GM23338 (cell line): ENCODE measurements at regions not wholly inside any gene's neighbourhood (a gene's known extent, or its start where the extent isn't known, plus 50 kb on each side); places are given as distances from the start of the nearest gene placed in this dataset.

ENCODE experiments used
- ATAC-seq: fragments of 200-7000 bp; cut with Tn5 transposase; 3 replicates; pipeline ENCODE4 v1.9.1; 2020
- DNase-seq: peaks from one replicate; pipeline ENCODE4 v3.0.0-alpha.2; 2015; ENCODE audit warnings: low spot score
- H2AFZ ChIP-seq: fragments of 200-600 bp; sonication (generic); 2 replicates; pipeline ENCODE4 v1.8.0; 2016; ENCODE audit warnings: antibody characterized with exemption, mild to moderate bottlenecking, moderate library complexity
- H3F3A ChIP-seq: fragments of 200-600 bp; sonication (generic); replicated peaks from 2 replicates; pipeline ENCODE4 v1.8.0; 2017; ENCODE audit warnings: antibody characterized with exemption, mixed run types, low read depth
- H3K27ac ChIP-seq: fragments of 200-600 bp; sonication (generic); 2 replicates; pipeline ENCODE4 v1.6.1; 2016; ENCODE audit warnings: low read depth
- H3K27me3 ChIP-seq: fragments of 200-600 bp; sonication (generic); 2 replicates; pipeline ENCODE4 v1.8.0; 2016; ENCODE audit warnings: mild to moderate bottlenecking, mixed run types, moderate library complexity; ENCODE audit not compliant: insufficient read depth
- H3K36me3 ChIP-seq: fragments of 200-600 bp; sonication (generic); 2 replicates; pipeline ENCODE4 v1.8.0; 2016; ENCODE audit warnings: mild to moderate bottlenecking; ENCODE audit not compliant: insufficient read depth
- H3K4me1 ChIP-seq: fragments of 200-600 bp; sonication (generic); 2 replicates; pipeline ENCODE4 v1.8.0; 2016; ENCODE audit warnings: mild to moderate bottlenecking, moderate library complexity; ENCODE audit not compliant: insufficient read depth
- H3K4me2 ChIP-seq: fragments of 200-600 bp; sonication (generic); 2 replicates; pipeline ENCODE4 v1.7.1; 2017; ENCODE audit warnings: mixed run types
- H3K4me3 ChIP-seq: fragments of 200-600 bp; sonication (generic); 2 replicates; pipeline ENCODE4 v1.6.1; 2016; ENCODE audit warnings: mixed run types
- H3K79me2 ChIP-seq: fragments of 200-600 bp; sonication (generic); replicated peaks from 2 replicates; pipeline ENCODE4 v1.8.0; 2017; ENCODE audit warnings: mild to moderate bottlenecking; ENCODE audit not compliant: insufficient read depth
- H3K9me2 ChIP-seq: fragments of 200-600 bp; sonication (generic); 2 replicates; pipeline ENCODE4 v1.8.0; 2017; ENCODE audit not compliant: insufficient read depth
- H4K20me1 ChIP-seq: fragments of 200-600 bp; sonication (generic); replicated peaks from 2 replicates; pipeline ENCODE4 v1.8.0; 2017; ENCODE audit warnings: mild to moderate bottlenecking; ENCODE audit not compliant: insufficient read depth
- H3K27ac Mint-ChIP-seq: 2 replicates; pipeline ENCODE4 v1.8.0; 2020; ENCODE audit warnings: inconsistent platforms, mild to moderate bottlenecking, moderate library complexity, mixed read lengths
- H3K27me3 Mint-ChIP-seq: 3 replicates; pipeline ENCODE4 v1.8.0; 2022; ENCODE audit warnings: low read depth, mild to moderate bottlenecking, moderate library complexity, mixed read lengths, inconsistent platforms; ENCODE audit not compliant: insufficient read depth, poor library complexity
- H3K36me3 Mint-ChIP-seq: 3 replicates; pipeline ENCODE4 v1.8.0; 2021; ENCODE audit warnings: low read depth, mild to moderate bottlenecking, inconsistent platforms, moderate library complexity, mixed read lengths
- H3K4me1 Mint-ChIP-seq: 3 replicates; pipeline ENCODE4 v1.8.0; 2020; ENCODE audit warnings: mild to moderate bottlenecking, inconsistent platforms, mixed read lengths
- H3K4me3 Mint-ChIP-seq: 3 replicates; pipeline ENCODE4 v1.8.0; 2021; ENCODE audit warnings: moderate library complexity, mild to moderate bottlenecking, inconsistent platforms, mixed read lengths
- H3K9me3 Mint-ChIP-seq: 3 replicates; pipeline ENCODE4 v1.8.0; 2020; ENCODE audit warnings: moderate library complexity, mild to moderate bottlenecking, inconsistent platforms, mixed read lengths
- CREB1 ChIP-seq: fragments of 250-450 bp; sonication (Bioruptor Pico); IDR thresholded peaks from 2 replicates; pipeline ENCODE4 v1.5.0; 2020; ENCODE audit warnings: low read depth, mild to moderate bottlenecking, moderate library complexity
- EZH2 ChIP-seq: fragments of 200-600 bp; sonication (generic); IDR thresholded peaks from one replicate; pipeline ENCODE4 v1.8.0; 2017; ENCODE audit warnings: antibody characterized with exemption, mild to moderate bottlenecking, low read depth; ENCODE audit not compliant: unreplicated experiment
- EZH2phosphoT487 ChIP-seq: fragments of 200-600 bp; sonication (generic); IDR thresholded peaks from one replicate; pipeline ENCODE4 v1.8.1; 2018; ENCODE audit warnings: antibody characterized with exemption; ENCODE audit not compliant: unreplicated experiment
- JUNB ChIP-seq: IDR thresholded peaks from one replicate; pipeline ENCODE4 v1.6.1; 2016; ENCODE audit warnings: antibody characterized with exemption; ENCODE audit not compliant: unreplicated experiment
- NANOG ChIP-seq: IDR thresholded peaks from 2 replicates; pipeline ENCODE4 v1.6.1; 2016; ENCODE audit warnings: antibody characterized with exemption, borderline replicate concordance
- POLR2AphosphoS5 ChIP-seq: IDR thresholded peaks from 2 replicates; pipeline ENCODE4 v1.6.1; 2016; ENCODE audit warnings: antibody characterized with exemption, low read depth
- STAT1 ChIP-seq: IDR thresholded peaks from one replicate; pipeline ENCODE4 v1.6.1; 2016; ENCODE audit warnings: antibody characterized with exemption; ENCODE audit not compliant: unreplicated experiment
- ZNF114 ChIP-seq: fragments of 250-450 bp; sonication (Bioruptor Pico); IDR thresholded peaks from 2 replicates; pipeline ENCODE4 v1.5.0; 2020; ENCODE audit warnings: mild to moderate bottlenecking, moderate library complexity
- ZNF331 ChIP-seq: fragments of 250-450 bp; sonication (Bioruptor Pico); IDR thresholded peaks from 2 replicates; pipeline ENCODE4 v1.5.0; 2020; ENCODE audit warnings: low read depth, mild to moderate bottlenecking, moderate library complexity
- TF ChIP-seq, protein P1 (sequence below): IDR thresholded peaks from 2 replicates; pipeline ENCODE4 v1.6.1; 2016; ENCODE audit warnings: antibody characterized with exemption
- TF ChIP-seq, protein P2 (sequence below): fragments of 250-450 bp; sonication (Bioruptor Pico); IDR thresholded peaks from 2 replicates; pipeline ENCODE4 v1.5.0; 2020; ENCODE audit warnings: mild to moderate bottlenecking, moderate library complexity
- TF ChIP-seq, protein P3 (sequence below), 2 experiments: fragments of 200-600 bp in 1 of 2; sonication (generic) in 1 of 2; conservative IDR thresholded peaks; 2 replicates each; pipeline versions ENCODE4 v1.5.1 to v1.6.1; 2016 to 2017; ENCODE audit warnings: antibody characterized with exemption in 2 of 2, low read depth in 2 of 2, mild to moderate bottlenecking in 2 of 2, moderate library complexity in 1 of 2
- TF ChIP-seq, protein P4 (sequence below): IDR thresholded peaks from one replicate; pipeline ENCODE4 v1.6.1; 2018; ENCODE audit warnings: antibody characterized with exemption; ENCODE audit not compliant: unreplicated experiment

DNA sequence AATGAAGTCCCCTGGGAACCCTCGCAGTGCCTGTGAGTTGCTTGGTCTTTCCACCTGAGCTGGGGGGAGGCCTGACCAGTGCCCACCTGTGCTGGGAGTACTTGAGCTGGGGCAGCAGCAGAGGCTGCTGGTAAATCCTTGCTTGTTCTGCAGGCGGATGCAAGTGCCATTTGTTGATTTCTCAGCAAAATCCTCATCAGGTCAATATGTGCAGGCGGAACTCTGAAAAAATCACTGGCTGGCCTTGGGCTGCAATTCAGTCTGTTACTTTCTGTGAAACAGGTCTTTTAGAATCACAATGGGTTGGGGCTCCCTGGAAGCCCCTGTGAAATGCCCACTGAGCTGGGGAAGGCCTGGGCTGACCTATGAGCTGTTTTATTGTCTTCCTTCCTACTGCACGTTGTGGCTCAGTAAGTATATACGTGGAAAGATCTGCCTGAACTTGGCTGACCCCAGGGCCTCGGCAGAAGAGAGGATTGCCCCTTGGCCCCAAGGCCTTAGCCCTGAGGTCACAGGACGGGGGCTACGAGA is 182.0 kb upstream of the RGMA start:
- DNase-seq (peak; percentile 31), ATAC-seq (peak; percentile 66)
- H3K4me3 Mint-ChIP-seq, result no peak overlapping the region

More for the DNA sequence above, 182.0 kb upstream of the RGMA start:
- peak overlapping the region; percentile 64 for H3K4me2 ChIP-seq
- H4K20me1 ChIP-seq, result no peaks in the 10 kb centered on the region
- H3K27ac Mint-ChIP-seq, result no peak overlapping the region
- H3K36me3 Mint-ChIP-seq, result peaks cover 26% of the 10 kb centered on the region
- no peaks in the 10 kb centered on the region for H3K79me2 ChIP-seq
- H3K9me3 Mint-ChIP-seq, result peaks cover 27% of the 10 kb centered on the region
- H3K27ac ChIP-seq, result no peak overlapping the region
- no peak overlapping the region for H2AFZ ChIP-seq
- peaks cover 29% of the 10 kb centered on the region for H3K4me1 Mint-ChIP-seq
- peaks cover 13% of the 10 kb centered on the region for H3K27me3 Mint-ChIP-seq
- H3K36me3 ChIP-seq, result no peaks in the 10 kb centered on the region
- peaks cover 31% of the 10 kb centered on the region for H3K4me1 ChIP-seq
- no peaks in the 10 kb centered on the region for H3F3A ChIP-seq
- no peak for TF ChIP-seq EZH2
- no peak for TF ChIP-seq CREB1 (CRISPR knock-in tag)
- no peak for TF ChIP-seq ZNF331 (CRISPR knock-in tag)
- TF ChIP-seq, protein P1, sequence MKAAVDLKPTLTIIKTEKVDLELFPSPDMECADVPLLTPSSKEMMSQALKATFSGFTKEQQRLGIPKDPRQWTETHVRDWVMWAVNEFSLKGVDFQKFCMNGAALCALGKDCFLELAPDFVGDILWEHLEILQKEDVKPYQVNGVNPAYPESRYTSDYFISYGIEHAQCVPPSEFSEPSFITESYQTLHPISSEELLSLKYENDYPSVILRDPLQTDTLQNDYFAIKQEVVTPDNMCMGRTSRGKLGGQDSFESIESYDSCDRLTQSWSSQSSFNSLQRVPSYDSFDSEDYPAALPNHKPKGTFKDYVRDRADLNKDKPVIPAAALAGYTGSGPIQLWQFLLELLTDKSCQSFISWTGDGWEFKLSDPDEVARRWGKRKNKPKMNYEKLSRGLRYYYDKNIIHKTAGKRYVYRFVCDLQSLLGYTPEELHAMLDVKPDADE, result no peak
- no peak for TF ChIP-seq POLR2AphosphoS5
- no peak for TF ChIP-seq EZH2phosphoT487
- TF ChIP-seq, protein P2, sequence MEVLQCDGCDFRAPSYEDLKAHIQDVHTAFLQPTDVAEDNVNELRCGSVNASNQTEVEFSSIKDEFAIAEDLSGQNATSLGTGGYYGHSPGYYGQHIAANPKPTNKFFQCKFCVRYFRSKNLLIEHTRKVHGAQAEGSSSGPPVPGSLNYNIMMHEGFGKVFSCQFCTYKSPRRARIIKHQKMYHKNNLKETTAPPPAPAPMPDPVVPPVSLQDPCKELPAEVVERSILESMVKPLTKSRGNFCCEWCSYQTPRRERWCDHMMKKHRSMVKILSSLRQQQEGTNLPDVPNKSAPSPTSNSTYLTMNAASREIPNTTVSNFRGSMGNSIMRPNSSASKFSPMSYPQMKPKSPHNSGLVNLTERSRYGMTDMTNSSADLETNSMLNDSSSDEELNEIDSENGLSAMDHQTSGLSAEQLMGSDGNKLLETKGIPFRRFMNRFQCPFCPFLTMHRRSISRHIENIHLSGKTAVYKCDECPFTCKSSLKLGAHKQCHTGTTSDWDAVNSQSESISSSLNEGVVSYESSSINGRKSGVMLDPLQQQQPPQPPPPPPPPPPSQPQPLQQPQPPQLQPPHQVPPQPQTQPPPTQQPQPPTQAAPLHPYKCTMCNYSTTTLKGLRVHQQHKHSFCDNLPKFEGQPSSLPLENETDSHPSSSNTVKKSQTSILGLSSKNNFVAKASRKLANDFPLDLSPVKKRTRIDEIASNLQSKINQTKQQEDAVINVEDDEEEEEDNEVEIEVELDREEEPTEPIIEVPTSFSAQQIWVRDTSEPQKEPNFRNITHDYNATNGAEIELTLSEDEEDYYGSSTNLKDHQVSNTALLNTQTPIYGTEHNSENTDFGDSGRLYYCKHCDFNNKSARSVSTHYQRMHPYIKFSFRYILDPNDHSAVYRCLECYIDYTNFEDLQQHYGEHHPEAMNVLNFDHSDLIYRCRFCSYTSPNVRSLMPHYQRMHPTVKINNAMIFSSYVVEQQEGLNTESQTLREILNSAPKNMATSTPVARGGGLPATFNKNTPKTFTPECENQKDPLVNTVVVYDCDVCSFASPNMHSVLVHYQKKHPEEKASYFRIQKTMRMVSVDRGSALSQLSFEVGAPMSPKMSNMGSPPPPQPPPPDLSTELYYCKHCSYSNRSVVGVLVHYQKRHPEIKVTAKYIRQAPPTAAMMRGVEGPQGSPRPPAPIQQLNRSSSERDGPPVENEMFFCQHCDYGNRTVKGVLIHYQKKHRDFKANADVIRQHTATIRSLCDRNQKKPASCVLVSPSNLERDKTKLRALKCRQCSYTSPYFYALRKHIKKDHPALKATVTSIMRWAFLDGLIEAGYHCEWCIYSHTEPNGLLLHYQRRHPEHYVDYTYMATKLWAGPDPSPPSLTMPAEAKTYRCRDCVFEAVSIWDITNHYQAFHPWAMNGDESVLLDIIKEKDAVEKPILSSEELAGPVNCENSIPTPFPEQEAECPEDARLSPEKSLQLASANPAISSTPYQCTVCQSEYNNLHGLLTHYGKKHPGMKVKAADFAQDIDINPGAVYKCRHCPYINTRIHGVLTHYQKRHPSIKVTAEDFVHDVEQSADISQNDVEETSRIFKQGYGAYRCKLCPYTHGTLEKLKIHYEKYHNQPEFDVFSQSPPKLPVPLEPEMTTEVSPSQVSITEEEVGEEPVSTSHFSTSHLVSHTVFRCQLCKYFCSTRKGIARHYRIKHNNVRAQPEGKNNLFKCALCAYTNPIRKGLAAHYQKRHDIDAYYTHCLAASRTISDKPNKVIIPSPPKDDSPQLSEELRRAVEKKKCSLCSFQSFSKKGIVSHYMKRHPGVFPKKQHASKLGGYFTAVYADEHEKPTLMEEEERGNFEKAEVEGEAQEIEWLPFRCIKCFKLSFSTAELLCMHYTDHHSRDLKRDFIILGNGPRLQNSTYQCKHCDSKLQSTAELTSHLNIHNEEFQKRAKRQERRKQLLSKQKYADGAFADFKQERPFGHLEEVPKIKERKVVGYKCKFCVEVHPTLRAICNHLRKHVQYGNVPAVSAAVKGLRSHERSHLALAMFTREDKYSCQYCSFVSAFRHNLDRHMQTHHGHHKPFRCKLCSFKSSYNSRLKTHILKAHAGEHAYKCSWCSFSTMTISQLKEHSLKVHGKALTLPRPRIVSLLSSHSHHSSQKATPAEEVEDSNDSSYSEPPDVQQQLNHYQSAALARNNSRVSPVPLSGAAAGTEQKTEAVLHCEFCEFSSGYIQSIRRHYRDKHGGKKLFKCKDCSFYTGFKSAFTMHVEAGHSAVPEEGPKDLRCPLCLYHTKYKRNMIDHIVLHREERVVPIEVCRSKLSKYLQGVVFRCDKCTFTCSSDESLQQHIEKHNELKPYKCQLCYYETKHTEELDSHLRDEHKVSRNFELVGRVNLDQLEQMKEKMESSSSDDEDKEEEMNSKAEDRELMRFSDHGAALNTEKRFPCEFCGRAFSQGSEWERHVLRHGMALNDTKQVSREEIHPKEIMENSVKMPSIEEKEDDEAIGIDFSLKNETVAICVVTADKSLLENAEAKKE (CRISPR knock-in tag), result no peak
- no peak for TF ChIP-seq NANOG
- TF ChIP-seq, protein P3, sequence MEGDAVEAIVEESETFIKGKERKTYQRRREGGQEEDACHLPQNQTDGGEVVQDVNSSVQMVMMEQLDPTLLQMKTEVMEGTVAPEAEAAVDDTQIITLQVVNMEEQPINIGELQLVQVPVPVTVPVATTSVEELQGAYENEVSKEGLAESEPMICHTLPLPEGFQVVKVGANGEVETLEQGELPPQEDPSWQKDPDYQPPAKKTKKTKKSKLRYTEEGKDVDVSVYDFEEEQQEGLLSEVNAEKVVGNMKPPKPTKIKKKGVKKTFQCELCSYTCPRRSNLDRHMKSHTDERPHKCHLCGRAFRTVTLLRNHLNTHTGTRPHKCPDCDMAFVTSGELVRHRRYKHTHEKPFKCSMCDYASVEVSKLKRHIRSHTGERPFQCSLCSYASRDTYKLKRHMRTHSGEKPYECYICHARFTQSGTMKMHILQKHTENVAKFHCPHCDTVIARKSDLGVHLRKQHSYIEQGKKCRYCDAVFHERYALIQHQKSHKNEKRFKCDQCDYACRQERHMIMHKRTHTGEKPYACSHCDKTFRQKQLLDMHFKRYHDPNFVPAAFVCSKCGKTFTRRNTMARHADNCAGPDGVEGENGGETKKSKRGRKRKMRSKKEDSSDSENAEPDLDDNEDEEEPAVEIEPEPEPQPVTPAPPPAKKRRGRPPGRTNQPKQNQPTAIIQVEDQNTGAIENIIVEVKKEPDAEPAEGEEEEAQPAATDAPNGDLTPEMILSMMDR (conservative IDR thresholded peaks at IDR 0.05; ENCODE audit: low read depth in 2 of 2), result no peak
- TF ChIP-seq, protein P4, sequence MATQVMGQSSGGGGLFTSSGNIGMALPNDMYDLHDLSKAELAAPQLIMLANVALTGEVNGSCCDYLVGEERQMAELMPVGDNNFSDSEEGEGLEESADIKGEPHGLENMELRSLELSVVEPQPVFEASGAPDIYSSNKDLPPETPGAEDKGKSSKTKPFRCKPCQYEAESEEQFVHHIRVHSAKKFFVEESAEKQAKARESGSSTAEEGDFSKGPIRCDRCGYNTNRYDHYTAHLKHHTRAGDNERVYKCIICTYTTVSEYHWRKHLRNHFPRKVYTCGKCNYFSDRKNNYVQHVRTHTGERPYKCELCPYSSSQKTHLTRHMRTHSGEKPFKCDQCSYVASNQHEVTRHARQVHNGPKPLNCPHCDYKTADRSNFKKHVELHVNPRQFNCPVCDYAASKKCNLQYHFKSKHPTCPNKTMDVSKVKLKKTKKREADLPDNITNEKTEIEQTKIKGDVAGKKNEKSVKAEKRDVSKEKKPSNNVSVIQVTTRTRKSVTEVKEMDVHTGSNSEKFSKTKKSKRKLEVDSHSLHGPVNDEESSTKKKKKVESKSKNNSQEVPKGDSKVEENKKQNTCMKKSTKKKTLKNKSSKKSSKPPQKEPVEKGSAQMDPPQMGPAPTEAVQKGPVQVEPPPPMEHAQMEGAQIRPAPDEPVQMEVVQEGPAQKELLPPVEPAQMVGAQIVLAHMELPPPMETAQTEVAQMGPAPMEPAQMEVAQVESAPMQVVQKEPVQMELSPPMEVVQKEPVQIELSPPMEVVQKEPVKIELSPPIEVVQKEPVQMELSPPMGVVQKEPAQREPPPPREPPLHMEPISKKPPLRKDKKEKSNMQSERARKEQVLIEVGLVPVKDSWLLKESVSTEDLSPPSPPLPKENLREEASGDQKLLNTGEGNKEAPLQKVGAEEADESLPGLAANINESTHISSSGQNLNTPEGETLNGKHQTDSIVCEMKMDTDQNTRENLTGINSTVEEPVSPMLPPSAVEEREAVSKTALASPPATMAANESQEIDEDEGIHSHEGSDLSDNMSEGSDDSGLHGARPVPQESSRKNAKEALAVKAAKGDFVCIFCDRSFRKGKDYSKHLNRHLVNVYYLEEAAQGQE, result no peak
- no peak for TF ChIP-seq ZNF114 (CRISPR knock-in tag)
- no peak for TF ChIP-seq STAT1
- no peak for TF ChIP-seq JUNB
- H3K27me3 ChIP-seq, result no peaks in the 10 kb centered on the region
- no peaks in the 10 kb centered on the region for H3K9me2 ChIP-seq
- H3K4me3 ChIP-seq, result no peak overlapping the region
